WTC11 (cell line): ENCODE measurements at regions not wholly inside any gene's neighbourhood (a gene's known extent, or its start where the extent isn't known, plus 50 kb on each side); places are given as distances from the start of the nearest gene placed in this dataset.

Source experiments
- ATAC-seq: fragments of 200-7000 bp; cut with Tn5 transposase; 2 replicates; pipeline ENCODE4 v1.10.0; 2021; ENCODE audit warnings: mild to moderate bottlenecking, moderate library complexity
- CTCF ChIA-PET: fragments of 300-600 bp; sonication (Branson Sonifier 250); formaldehyde crosslinking; loops from one replicate; lab custom pipeline; 2021; ENCODE audit warnings: antibody characterized with exemption; lab: Charles Lee
- POLR2A ChIA-PET: fragments of 350-600 bp; sonication (Branson Sonifier 250); formaldehyde crosslinking; loops from one replicate; lab custom pipeline; 2021; ENCODE audit warnings: antibody characterized with exemption; lab: Charles Lee
- DNase-seq: peaks from one replicate; pipeline ENCODE4 v3.0.0; 2021; ENCODE audit warnings: low spot score
- H3K27ac Mint-ChIP-seq: 2 replicates; pipeline ENCODE4 v1.8.0; 2021; ENCODE audit warnings: mixed read lengths
- H3K27me3 Mint-ChIP-seq: 2 replicates; pipeline ENCODE4 v1.8.0; 2021; ENCODE audit warnings: low read depth, mild to moderate bottlenecking, moderate library complexity, mixed read lengths
- H3K36me3 Mint-ChIP-seq: 2 replicates; pipeline ENCODE4 v1.8.0; 2021; ENCODE audit warnings: mixed read lengths
- H3K4me1 Mint-ChIP-seq: 2 replicates; pipeline ENCODE4 v1.8.0; 2022; ENCODE audit warnings: mixed read lengths
- H3K4me3 Mint-ChIP-seq: 2 replicates; pipeline ENCODE4 v1.8.0; 2021; ENCODE audit warnings: mild to moderate bottlenecking, moderate library complexity, mixed read lengths
- H3K9me3 Mint-ChIP-seq: 2 replicates; pipeline ENCODE4 v1.8.0; 2021; ENCODE audit warnings: mixed read lengths
- AR ChIP-seq: fragments of 250-450 bp; sonication (Bioruptor Pico); IDR thresholded peaks from 2 replicates; pipeline ENCODE4 v1.9.0; 2021; ENCODE audit warnings: mild to moderate bottlenecking
- ATF1 ChIP-seq: sonication (generic); formaldehyde crosslinking; IDR thresholded peaks from 2 replicates; pipeline ENCODE4 v1.8.1; 2023; ENCODE audit warnings: mild to moderate bottlenecking, moderate library complexity, missing genetic modification reagents
- CBFB ChIP-seq: sonication (generic); formaldehyde crosslinking; IDR thresholded peaks from 2 replicates; pipeline ENCODE4 v1.8.1; 2022; ENCODE audit warnings: mild to moderate bottlenecking, low read depth, missing genetic modification reagents
- CREM ChIP-seq: sonication (generic); formaldehyde crosslinking; IDR thresholded peaks from 2 replicates; pipeline ENCODE4 v1.8.1; 2022; ENCODE audit warnings: mild to moderate bottlenecking, missing genetic modification reagents, moderate library complexity
- CTCF ChIP-seq: fragments of 200-600 bp; IDR thresholded peaks from 2 replicates; pipeline ENCODE4 v1.8.0; 2022; ENCODE audit warnings: antibody characterized with exemption
- FOXP1 ChIP-seq: sonication (generic); formaldehyde crosslinking; IDR thresholded peaks from 2 replicates; pipeline ENCODE4 v1.8.0; 2022; ENCODE audit warnings: missing genetic modification reagents, mild to moderate bottlenecking, moderate library complexity, borderline replicate concordance
- HMGA2 ChIP-seq: fragments of 250-450 bp; sonication (Bioruptor Pico); IDR thresholded peaks from 2 replicates; pipeline ENCODE4 v1.4.0; 2021; ENCODE audit warnings: mild to moderate bottlenecking, moderate library complexity
- MYBL2 ChIP-seq: sonication (generic); formaldehyde crosslinking; IDR thresholded peaks from 2 replicates; pipeline ENCODE4 v1.8.1; 2023; ENCODE audit warnings: mild to moderate bottlenecking, moderate library complexity, missing genetic modification reagents
- NFATC4 ChIP-seq: fragments of 250-450 bp; sonication (Bioruptor Pico); IDR thresholded peaks from 2 replicates; pipeline ENCODE4 v1.9.0; 2021; ENCODE audit warnings: mild to moderate bottlenecking
- NFYB ChIP-seq: sonication (generic); formaldehyde crosslinking; conservative IDR thresholded peaks from 2 replicates; pipeline ENCODE4 v1.8.0; 2022; ENCODE audit warnings: low read depth, missing genetic modification reagents
- NR3C1 ChIP-seq: sonication (generic); formaldehyde crosslinking; conservative IDR thresholded peaks from 2 replicates; pipeline ENCODE4 v1.8.1; 2023; ENCODE audit warnings: low read depth, mild to moderate bottlenecking, missing genetic modification reagents
- ZNF121 ChIP-seq: sonication (generic); formaldehyde crosslinking; IDR thresholded peaks from 2 replicates; pipeline ENCODE4 v1.8.0; 2023; ENCODE audit warnings: missing genetic modification reagents
- ZNF232 ChIP-seq: sonication (generic); formaldehyde crosslinking; IDR thresholded peaks from 2 replicates; pipeline ENCODE4 v1.8.0; 2022; ENCODE audit warnings: mild to moderate bottlenecking, missing genetic modification reagents
- ZNF512 ChIP-seq: sonication (generic); formaldehyde crosslinking; IDR thresholded peaks from 2 replicates; pipeline ENCODE4 v1.8.1; 2022; ENCODE audit warnings: missing genetic modification reagents, borderline replicate concordance
- ZNF671 ChIP-seq: fragments of 250-450 bp; sonication (Bioruptor Pico); IDR thresholded peaks from 2 replicates; pipeline ENCODE4 v1.8.0; 2021; ENCODE audit warnings: mild to moderate bottlenecking
- TF ChIP-seq, protein P1 (sequence below): sonication (generic); formaldehyde crosslinking; IDR thresholded peaks from 2 replicates; pipeline ENCODE4 v1.8.0; 2023; ENCODE audit warnings: missing genetic modification reagents, mild to moderate bottlenecking, borderline replicate concordance
- TF ChIP-seq, protein P2 (sequence below): sonication (generic); formaldehyde crosslinking; IDR thresholded peaks from 2 replicates; pipeline ENCODE4 v1.8.0; 2022; ENCODE audit warnings: mild to moderate bottlenecking, missing genetic modification reagents
- TF ChIP-seq, protein P3 (sequence below): sonication (generic); formaldehyde crosslinking; IDR thresholded peaks from 2 replicates; pipeline ENCODE4 v1.8.1; 2022; ENCODE audit warnings: low read depth, mild to moderate bottlenecking, moderate library complexity, missing genetic modification reagents, borderline replicate concordance
- TF ChIP-seq, protein P4 (sequence below): sonication (generic); formaldehyde crosslinking; IDR thresholded peaks from 2 replicates; pipeline ENCODE4 v1.8.0; 2022; ENCODE audit warnings: mild to moderate bottlenecking, missing genetic modification reagents
- TF ChIP-seq, protein P5 (sequence below): fragments of 250-450 bp; sonication (Bioruptor Pico); IDR thresholded peaks from 2 replicates; pipeline ENCODE4 v1.9.0; 2021; ENCODE audit warnings: mild to moderate bottlenecking

- TF ChIP-seq CTCF (no peak), ZNF512 (CRISPR knock-in tag) (no peak)
- TF ChIP-seq, protein P1, sequence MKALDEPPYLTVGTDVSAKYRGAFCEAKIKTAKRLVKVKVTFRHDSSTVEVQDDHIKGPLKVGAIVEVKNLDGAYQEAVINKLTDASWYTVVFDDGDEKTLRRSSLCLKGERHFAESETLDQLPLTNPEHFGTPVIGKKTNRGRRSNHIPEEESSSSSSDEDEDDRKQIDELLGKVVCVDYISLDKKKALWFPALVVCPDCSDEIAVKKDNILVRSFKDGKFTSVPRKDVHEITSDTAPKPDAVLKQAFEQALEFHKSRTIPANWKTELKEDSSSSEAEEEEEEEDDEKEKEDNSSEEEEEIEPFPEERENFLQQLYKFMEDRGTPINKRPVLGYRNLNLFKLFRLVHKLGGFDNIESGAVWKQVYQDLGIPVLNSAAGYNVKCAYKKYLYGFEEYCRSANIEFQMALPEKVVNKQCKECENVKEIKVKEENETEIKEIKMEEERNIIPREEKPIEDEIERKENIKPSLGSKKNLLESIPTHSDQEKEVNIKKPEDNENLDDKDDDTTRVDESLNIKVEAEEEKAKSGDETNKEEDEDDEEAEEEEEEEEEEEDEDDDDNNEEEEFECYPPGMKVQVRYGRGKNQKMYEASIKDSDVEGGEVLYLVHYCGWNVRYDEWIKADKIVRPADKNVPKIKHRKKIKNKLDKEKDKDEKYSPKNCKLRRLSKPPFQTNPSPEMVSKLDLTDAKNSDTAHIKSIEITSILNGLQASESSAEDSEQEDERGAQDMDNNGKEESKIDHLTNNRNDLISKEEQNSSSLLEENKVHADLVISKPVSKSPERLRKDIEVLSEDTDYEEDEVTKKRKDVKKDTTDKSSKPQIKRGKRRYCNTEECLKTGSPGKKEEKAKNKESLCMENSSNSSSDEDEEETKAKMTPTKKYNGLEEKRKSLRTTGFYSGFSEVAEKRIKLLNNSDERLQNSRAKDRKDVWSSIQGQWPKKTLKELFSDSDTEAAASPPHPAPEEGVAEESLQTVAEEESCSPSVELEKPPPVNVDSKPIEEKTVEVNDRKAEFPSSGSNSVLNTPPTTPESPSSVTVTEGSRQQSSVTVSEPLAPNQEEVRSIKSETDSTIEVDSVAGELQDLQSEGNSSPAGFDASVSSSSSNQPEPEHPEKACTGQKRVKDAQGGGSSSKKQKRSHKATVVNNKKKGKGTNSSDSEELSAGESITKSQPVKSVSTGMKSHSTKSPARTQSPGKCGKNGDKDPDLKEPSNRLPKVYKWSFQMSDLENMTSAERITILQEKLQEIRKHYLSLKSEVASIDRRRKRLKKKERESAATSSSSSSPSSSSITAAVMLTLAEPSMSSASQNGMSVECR (CRISPR knock-in tag), result no peak
- TF ChIP-seq, protein P2, sequence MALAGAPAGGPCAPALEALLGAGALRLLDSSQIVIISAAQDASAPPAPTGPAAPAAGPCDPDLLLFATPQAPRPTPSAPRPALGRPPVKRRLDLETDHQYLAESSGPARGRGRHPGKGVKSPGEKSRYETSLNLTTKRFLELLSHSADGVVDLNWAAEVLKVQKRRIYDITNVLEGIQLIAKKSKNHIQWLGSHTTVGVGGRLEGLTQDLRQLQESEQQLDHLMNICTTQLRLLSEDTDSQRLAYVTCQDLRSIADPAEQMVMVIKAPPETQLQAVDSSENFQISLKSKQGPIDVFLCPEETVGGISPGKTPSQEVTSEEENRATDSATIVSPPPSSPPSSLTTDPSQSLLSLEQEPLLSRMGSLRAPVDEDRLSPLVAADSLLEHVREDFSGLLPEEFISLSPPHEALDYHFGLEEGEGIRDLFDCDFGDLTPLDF (CRISPR knock-in tag), result no peak
- TF ChIP-seq, protein P3, sequence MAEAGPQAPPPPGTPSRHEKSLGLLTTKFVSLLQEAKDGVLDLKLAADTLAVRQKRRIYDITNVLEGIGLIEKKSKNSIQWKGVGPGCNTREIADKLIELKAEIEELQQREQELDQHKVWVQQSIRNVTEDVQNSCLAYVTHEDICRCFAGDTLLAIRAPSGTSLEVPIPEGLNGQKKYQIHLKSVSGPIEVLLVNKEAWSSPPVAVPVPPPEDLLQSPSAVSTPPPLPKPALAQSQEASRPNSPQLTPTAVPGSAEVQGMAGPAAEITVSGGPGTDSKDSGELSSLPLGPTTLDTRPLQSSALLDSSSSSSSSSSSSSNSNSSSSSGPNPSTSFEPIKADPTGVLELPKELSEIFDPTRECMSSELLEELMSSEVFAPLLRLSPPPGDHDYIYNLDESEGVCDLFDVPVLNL (CRISPR knock-in tag), result no peak
Measured at GRCh38 chr11:19552161-19552560, 160.5 kb upstream of the NAV2 start (continued).

GRCh38 chr11:19551457-19551856 is 161.2 kb upstream of the NAV2 start:
- H3K4me3 Mint-ChIP-seq, result no peak overlapping the region
- no peaks in the 10 kb centered on the region for H3K36me3 Mint-ChIP-seq
- no peak overlapping the region for H3K27ac Mint-ChIP-seq
- CTCF ChIA-PET, result interaction anchor here (1.0 to 1.5 kb wide), 3 partner anchors 202 to 475 kb away, joined by 3 to 5 read pairs (median 4); no protein-coding TSS in a partner anchor
- H3K27me3 Mint-ChIP-seq, result no peaks in the 10 kb centered on the region
- POLR2A ChIA-PET, result interaction anchor here (0.6 kb wide), 1 partner anchor 16 kb away, joined by 3 read pairs; no protein-coding TSS in a partner anchor
- DNase-seq, result no peak
- ATAC-seq, result no peak
- H3K9me3 Mint-ChIP-seq, result no peaks in the 10 kb centered on the region
- peaks cover 22% of the 10 kb centered on the region for H3K4me1 Mint-ChIP-seq
- no peak for TF ChIP-seq NR3C1
- no peak for TF ChIP-seq CREM (CRISPR knock-in tag)
- no peak for TF ChIP-seq NFATC4 (CRISPR knock-in tag)
- no peak for TF ChIP-seq FOXP1 (CRISPR knock-in tag)
- TF ChIP-seq ATF1 (CRISPR knock-in tag), result no peak
- no peak for TF ChIP-seq HMGA2
- no peak for TF ChIP-seq CBFB (CRISPR knock-in tag)
- no peak for TF ChIP-seq ZNF121 (CRISPR knock-in tag)
- TF ChIP-seq NFYB, result no peak
- TF ChIP-seq, protein P4, sequence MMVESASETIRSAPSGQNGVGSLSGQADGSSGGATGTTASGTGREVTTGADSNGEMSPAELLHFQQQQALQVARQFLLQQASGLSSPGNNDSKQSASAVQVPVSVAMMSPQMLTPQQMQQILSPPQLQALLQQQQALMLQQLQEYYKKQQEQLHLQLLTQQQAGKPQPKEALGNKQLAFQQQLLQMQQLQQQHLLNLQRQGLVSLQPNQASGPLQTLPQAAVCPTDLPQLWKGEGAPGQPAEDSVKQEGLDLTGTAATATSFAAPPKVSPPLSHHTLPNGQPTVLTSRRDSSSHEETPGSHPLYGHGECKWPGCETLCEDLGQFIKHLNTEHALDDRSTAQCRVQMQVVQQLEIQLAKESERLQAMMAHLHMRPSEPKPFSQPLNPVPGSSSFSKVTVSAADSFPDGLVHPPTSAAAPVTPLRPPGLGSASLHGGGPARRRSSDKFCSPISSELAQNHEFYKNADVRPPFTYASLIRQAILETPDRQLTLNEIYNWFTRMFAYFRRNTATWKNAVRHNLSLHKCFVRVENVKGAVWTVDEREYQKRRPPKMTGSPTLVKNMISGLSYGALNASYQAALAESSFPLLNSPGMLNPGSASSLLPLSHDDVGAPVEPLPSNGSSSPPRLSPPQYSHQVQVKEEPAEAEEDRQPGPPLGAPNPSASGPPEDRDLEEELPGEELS (CRISPR knock-in tag), result no peak
- TF ChIP-seq ZNF232 (CRISPR knock-in tag), result no peak
- TF ChIP-seq MYBL2, result no peak
- no peak for TF ChIP-seq AR (CRISPR knock-in tag)
- no peak for TF ChIP-seq ZNF671
- TF ChIP-seq, protein P5, sequence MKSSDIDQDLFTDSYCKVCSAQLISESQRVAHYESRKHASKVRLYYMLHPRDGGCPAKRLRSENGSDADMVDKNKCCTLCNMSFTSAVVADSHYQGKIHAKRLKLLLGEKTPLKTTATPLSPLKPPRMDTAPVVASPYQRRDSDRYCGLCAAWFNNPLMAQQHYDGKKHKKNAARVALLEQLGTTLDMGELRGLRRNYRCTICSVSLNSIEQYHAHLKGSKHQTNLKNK (CRISPR knock-in tag), result no peak
